ENCODE measurements at regions not wholly inside any gene's neighbourhood (a gene's known extent, or its start where the extent isn't known, plus 50 kb on each side); places are given as distances from the start of the nearest gene placed in this dataset.

DNA sequence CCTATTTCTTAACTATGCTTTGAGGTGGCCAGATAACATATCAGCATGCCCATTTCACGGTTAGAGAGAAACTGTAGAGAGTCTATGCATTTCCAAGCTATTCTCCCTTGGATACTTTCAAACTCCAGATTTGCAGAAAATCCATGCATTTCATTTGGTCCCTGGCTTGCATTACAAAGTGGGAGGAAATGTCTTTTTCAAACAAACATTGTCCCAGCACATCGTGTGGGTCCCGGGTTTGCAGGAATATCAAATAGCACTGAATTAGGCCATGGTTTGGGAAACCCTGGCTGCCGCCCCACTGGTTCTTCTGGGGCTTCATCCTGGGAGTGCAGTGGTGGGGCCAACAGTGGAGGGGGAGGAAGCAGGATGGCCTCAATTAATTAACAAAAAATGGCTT, 171.9 kb downstream of the IRX5 start:
- no peak for DNase-seq (ENCODE audit: low read depth in 2 of 3, low spot score in 2 of 3)

DNA sequence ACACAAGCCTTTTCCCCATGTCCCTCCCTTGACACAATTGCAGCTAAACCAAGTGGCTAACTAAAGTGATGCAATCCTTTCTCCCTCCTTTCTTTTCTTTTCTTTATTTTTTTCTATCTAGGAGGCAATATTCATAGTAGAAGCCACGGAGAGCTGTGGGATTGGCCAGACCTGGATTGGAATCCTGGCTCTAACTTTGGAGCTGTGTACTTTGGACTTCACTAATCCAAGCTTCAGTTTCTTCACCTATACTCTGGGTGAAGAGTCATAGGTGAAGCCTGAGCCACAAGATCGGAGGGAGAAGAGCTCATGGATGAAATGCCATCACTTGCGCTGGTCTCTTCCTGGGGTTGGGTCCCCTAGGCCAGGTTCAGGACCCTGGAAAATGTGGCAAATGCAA, 177.2 kb downstream of the IRX5 start:
- DNase-seq (ENCODE audit: low read depth in 2 of 3, low spot score in 2 of 3), result no peak

DNA sequence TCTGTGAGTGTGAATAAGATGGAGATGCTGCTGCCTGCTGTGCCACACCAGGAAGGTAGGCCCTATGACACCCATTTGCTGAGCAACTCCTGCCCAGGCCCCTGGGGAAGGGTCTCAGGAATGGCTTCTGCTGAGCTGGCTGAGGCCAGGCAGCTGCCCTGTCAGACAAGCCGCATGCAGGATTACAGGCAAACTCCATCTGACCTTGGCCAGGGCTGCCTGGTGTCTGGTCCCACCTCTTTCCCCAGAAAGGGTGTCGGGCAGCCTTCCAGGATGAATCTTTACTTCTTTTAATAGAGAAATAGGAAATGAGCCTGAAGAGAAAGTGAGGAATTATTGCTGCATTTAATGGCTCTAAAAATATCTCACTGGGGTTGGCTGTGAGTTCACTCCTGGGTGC, 182.5 kb downstream of the IRX5 start:
- no peak for DNase-seq (ENCODE audit: low read depth in 2 of 3, low spot score in 2 of 3)

DNA sequence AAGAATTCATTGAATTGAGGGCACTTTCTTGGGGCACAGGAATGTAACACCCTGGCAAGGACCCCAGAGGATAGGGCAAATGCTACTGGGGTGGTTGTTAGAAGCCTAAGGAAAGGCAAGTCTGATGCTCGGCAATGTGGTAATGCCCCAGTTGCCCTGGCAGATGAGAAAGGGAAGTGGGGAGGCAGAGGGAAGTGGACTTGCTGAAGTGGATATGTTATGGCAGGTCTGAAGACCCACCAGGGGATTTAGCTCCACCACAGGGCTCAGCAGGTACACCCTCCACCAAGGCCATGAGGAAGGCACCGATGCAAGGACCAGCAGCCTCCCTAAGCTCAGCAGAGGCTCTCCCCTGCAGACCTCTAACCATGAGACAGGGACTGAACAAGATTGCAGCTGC, 184.8 kb downstream of the IRX5 start:
- DNase-seq (ENCODE audit: low read depth in 2 of 3, low spot score in 2 of 3), result no peak

DNA sequence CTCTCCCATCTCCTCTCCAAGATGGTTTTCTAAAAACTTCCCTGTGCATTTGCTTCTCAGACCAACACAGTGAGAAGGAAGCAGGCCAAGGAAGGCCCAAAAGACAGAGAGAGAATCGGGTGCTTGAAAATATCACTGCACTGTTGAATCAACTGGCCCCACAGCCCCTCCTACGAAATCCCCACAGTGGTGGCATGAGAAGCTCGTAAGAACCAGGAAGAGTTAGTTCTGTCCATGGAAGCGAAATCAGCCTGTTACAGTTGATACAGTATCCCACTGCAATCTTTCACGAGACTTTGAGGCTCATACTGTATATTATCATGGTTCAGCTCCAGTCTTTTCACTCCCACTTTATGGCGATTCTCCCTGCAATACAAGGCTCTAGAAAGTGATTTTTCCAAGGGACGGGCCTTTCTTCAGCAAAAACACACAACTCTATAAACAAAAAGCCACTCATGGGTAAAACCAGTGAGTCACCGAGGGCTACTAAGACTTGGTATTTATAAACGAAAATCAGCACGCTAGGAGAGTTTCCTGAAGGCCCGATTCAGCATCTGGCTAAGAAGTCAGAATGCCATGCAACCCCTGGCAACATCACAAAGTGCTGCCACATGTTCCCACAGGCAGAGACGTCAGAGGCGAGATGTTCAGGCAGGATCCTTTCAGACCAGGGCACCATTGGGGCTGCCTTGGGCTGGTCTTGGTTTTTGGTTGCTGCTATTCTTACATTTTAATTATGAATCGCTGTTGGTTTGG, 185.7 kb downstream of the IRX5 start:
- DNase-seq (ENCODE audit: low read depth in 2 of 3, low spot score in 2 of 3), result no peak

DNA sequence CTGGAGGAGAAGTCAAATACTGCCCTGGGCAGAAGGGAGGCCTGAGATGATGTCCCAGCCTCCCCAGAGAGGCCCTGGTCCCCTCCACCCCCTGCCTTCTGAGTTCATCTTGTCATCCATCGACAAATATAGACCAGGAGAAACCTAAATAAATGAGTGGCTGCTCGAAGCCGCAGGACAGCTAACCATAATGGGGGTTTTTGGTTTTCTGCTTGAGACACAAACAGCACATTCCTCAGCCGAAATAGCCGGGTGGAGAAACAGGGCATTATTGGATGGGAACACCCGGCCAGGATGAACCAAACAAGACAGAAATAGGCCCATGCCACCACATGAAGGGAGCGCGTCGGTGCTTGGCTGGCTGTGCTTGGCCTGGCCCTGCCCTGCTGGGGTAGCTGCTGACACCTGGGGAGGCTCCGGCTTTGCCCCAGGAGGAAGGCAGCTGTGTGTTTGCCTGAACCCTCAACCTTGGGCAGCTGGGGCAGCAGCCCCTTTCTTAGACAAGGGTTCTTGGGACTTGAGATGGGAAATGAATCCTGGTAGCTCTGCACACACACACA, 188.1 kb downstream of the IRX5 start:
- no peak for DNase-seq (ENCODE audit: low read depth in 2 of 3, low spot score in 2 of 3)

DNA sequence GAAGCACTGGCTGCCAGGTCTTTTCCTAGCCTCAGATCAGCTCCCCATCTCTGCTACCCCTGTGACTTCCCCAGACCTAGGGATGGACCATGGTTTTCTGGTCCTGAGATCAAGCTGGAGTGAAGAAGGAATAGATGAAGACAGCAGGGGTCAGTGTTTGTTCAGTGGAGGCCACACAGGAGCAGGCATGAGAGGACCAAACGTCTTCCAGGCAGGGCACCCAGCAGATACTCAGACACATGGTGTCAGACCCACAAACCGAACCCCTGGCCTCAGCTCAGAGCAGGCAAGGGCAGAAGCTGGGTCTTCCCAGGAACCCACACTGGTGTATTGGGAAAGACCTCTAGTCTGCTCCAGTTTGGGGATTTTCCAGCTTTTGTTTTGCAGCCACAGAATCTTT, 189.7 kb downstream of the IRX5 start:
- no peak for DNase-seq (ENCODE audit: low read depth in 2 of 3, low spot score in 2 of 3)

DNA sequence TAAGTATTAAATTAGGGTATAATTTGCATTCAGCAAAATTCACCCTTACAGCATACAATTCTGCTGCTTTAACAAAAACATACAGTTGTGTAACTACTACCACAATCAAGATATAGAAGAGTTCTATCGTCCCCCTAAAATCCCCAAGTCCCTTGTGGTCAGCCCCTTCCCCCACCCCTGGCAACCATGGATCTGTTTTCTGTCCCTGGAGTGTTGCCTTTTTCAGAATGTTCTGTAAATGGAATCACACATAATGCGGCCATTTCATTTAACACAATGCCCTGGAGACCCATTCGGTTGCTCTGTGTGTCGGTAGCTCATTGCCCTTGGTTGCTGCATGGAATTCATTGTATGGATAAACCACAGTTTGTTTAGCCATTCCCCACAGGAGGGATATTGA, 190.2 kb downstream of the IRX5 start:
- DNase-seq (ENCODE audit: low read depth in 2 of 3, low spot score in 2 of 3), result no peak

DNA sequence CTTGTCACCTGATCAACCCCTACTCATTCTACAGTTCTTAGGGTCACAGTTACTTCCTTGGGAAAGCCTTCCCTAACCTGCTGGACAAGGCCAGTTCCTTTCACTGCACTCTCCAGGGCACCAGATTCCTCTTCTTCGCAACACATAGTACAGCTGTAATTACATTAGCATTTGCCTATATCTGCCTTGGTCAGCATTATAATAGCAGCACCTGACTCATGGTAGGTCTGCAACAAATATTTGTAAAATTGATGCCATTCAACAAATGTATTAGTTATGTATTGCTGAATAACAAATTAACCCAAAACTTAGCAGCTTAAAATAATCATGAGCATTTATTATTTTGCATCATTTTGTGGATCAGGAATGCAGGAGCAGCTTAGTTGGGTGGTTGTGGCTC, 193.0 kb downstream of the IRX5 start:
- no peak for DNase-seq (ENCODE audit: low read depth in 2 of 3, low spot score in 2 of 3)

DNA sequence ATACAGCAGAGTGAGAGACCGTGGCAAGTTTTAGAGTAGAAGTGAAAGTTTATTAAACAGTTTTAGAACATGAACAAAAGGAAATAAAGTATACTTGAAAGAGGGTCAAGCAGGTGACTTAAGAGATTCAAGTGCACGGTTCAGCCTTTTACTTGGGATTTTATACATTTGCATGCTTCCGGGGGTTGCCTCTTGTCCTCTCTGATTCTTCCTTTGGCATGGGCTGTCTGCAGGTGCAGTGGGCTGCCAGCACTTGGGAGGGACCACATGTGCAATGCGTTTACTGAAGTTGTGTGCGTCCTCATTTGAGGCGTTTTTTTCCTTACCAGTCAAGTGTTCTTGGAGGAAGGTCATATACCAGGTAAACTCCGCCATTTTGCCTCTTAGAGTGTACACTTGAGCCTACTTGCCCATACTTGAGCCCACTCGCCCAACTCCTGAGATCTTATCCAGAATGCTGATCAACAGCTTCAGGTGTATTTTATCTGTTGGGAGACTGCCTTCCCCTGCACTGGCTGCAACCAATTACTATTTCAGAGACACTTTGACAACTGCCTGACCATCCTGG, 195.2 kb downstream of the IRX5 start:
- no peak for DNase-seq (ENCODE audit: low read depth in 2 of 3, low spot score in 2 of 3)

DNA sequence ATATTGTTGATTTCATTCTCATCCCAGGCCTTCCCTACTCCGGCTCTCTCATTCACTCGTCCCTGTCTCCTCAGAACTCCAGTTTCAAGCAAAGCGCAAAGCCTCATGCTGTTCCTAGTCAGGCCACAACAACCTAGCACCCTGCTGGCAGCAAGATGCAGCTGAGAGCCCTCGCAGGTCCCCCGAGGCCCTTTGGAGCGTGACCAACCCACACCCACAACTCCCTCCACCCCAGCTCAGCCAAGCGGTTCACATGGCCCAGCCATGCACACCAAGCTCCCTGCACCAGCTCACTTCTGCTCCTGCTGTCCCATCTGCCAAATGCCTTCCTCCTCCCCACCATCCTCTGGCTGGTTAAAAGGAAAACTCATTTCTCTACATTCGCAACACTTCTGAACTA, 195.8 kb downstream of the IRX5 start:
- DNase-seq (ENCODE audit: low read depth in 2 of 3, low spot score in 2 of 3), result no peak

DNA sequence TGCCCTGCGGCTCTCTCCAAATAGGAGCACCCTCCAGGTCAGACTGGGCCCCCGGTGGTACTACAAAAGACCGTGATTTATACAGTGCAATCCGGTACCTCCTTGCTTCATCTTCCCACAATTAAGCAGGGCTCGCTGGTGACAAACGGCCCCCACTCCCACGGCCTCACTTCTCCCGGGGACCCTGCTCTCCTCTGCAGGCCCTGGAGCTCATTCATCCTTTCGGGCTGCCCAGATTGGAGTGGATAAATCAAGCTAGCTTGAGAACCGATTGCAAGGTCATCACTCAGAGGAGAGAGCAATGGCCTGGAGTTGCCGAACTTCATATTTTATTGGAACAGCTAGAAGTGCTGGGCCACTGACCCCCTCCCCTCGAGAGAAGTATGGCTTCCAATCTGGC, 193.5 kb upstream of the IRX6 start:
- DNase-seq (ENCODE audit: low read depth in 2 of 3, low spot score in 2 of 3), result no peak

DNA sequence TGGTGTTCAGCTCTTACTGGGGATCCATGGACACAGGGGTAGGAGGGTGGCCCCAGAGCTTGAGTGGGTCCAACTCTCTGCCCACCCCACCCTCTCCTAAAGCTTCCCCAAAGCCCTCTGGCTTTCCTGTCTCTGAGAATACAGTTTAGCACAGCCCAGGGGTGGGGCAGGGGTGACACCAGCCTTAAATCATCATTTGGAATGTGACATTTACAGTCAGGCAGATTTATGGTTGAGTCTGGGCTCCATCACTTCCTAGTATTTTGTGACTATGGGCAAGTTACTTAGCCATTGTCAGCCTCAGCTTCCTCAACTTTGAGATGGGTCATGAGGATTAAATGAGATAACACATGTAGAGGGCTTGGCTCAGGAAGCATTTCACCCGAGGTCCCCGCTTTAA, 193.1 kb upstream of the IRX6 start:
- DNase-seq (ENCODE audit: low read depth in 2 of 3, low spot score in 2 of 3), result no peak

DNA sequence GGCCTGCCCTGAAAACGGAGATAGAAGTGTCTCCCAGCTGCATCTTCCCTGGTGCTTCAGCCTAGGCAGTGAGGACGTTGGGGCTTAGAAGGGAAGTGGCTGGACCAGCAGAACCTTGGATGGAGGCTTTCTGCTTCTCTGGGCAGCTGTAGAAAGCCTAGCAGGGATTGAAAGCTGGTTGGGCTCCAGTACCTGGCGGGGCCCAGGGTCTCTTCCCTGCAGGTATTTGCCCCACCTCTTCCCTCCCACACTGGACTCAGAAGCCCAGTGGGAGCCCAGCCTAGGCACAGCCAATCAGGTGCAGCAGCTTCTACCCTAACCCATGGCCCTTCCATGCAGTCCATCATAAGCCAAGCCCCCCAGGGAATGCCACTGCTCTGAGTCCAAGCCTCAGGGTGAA, 190.3 kb upstream of the IRX6 start:
- no peak for DNase-seq (ENCODE audit: low read depth in 2 of 3, low spot score in 2 of 3)

DNA sequence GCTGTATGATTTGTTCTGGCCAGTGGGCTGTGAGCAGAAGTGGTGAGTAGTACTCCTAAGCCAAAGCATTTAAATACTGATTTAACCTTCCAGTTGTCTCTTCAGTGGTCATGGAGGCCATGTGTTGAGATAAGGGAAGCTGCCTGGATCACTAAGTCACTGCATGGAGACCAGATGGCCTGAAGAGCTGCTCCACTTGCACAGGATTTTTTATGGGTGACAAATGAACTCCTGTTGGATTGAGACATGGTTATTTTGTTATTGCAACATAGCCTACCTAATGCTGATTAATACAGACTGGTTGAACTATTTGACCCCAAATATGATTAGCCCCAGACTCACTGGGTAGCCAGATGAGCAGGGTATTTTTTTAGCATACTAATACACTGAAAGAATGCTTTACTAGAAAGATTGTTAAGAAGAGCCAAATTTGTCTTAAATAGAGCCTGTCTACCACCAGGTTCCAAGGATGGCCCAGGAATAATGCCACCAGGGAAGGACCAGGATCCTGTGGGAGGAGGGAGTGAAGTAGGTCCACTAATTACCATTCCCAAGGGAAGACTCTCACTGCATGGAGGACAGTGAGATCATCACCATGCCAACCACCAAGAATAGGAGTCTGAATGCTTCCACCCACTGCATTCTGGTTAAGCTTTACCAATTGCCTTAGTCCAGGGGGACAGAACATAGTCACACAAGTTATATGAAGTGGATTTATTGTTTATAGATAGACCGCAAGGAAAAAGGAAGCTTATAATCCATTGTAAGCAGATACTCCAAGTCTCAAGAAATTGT, 187.4 kb upstream of the IRX6 start:
- DNase-seq (ENCODE audit: low read depth in 2 of 3, low spot score in 2 of 3), result no peak

DNA sequence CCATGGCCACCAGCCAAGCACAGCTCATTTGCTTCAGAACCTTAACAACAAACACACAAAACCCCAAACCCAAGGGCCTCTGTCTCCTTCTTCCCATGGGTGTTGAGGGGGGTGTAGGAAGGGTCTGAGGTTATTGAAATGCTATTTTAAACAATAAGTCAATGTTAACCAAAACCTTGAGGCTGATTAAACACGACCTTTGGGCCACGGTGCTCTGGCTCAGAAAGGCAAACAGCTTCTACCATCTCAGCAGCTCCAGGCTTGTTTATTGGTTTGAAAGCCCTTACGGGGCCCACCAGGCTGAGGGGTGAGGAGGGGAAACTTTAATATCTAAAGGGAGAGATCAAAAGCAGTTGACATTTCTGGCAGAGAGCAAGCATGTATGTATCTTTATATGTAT, 185.7 kb upstream of the IRX6 start:
- no peak for DNase-seq (ENCODE audit: low read depth in 2 of 3, low spot score in 2 of 3)

DNA sequence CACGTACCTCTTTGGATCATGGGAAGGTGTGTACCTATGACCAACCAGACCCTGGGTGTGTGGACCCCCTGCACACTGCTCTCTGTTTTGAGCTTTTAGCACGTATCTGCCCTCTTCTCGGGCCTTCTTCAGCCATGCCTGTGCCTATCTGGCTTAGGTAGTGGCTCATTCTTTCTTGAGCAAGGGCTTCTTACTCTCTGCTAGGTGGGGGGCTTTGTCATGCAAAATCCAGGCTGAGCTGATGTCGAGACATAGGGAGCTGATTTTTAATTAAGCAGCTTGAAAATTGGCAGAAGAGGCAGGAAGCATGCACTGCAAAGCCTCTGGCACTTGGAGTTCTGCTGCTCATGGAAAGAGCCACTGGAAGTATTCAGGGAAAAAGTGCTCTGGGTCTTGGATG, 181.6 kb upstream of the IRX6 start:
- DNase-seq (ENCODE audit: low read depth in 2 of 3, low spot score in 2 of 3), result no peak

DNA sequence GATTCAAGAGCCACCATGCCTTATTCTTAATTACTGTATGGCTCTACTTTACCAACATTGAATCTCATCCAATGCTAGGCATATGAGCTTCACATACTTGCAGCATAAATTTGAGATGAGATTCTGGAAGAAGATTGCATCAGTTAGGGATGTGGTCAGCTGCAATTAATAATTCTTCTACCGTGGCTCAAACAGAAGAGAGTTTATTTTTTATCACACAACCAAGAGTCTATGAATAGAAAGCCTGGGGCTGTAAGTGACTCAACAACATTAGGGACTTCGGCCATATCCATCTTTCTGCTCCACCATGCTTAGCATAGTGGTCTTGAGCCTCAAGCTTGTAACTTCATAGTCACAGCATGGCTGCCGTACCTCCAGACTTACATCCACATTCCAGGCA, 179.4 kb upstream of the IRX6 start:
- DNase-seq (ENCODE audit: low read depth in 2 of 3, low spot score in 2 of 3), result no peak

DNA sequence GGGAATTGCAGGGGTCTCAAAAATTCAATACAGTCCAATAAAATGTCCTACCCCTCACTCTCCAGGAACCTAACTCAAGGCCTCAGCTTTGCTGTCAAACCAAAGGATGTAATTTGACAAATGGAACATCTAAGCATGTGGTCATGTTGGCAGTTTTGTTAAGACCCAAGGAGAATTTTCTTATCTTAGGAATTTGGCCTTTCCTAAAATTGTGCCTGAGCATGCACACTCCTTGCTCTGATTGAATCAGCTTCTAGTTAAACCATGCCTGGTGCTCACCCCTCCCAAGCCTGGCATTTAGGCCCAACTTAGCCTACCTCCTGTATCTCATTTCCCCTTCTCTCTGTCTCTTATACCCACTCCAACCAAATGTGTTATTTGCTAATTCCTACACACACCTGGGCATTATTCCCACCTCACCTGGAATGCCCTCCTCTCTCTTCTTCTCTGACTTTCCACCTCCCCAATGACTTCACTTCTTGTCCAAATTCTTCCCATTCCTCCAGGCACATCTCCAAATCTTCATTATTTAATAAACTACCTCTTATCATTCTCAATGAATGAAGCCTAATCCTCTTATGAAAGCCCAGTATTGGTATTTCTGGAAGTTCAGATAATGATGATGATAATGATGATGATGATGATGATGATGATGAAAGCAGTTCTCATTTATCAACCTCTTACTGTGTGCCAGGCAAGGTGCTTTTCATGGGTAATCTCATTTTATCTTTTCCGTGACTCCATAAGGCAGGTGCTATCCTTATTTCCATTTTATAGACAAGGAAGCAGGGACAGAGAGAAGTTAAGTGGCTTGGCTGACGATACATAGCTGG, 178.0 kb upstream of the IRX6 start:
- DNase-seq (ENCODE audit: low read depth in 2 of 3, low spot score in 2 of 3), result no peak

DNA sequence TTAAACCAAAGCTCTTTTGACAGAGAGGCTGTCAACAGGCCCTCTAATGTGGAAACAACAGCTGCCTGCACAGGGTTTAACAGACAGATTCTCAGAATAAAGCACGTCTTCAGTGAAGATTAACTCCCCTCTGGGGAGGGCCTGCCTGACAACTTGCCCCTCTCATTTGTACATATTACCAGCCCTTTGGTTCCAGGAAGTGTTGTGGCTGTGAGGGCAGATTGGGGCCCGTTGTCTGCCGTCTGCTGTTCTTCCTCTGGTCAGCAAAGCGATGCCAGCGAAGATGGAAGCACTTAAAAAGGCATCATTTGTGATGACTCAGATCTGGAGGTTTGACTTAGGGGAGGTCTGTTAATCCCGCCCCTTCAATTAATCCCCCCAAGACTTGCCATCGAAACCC, 177.0 kb upstream of the IRX6 start:
- DNase-seq (ENCODE audit: low read depth in 2 of 3, low spot score in 2 of 3), result no peak

DNA sequence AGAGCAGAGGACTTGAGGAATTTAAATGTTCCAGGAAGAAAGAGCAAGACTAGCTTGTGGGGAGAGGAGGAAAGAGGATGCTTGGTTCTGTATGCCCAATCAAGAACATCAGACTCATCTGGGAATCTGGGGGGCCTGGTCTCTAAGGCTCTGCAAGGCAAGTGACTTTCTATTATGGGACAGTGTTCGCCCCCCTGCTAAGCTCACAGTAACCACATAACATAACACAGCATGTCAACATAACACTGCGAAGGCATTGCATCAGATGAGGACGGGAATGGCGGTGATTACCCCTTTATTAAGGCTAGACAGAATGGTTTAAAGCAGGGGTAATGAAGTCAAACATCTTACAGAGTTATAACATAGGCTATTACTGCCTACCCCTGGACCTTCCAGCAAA, 176.6 kb upstream of the IRX6 start:
- no peak for DNase-seq (ENCODE audit: low read depth in 2 of 3, low spot score in 2 of 3)
